22Rv1 (cell line): ENCODE measurements at regions not wholly inside any gene's neighbourhood (a gene's known extent, or its start where the extent isn't known, plus 50 kb on each side); places are given as distances from the start of the nearest gene placed in this dataset.

Source experiments
- CTCF ChIP-seq: fragments of 450-650 bp; IDR thresholded peaks from 2 replicates; pipeline ENCODE4 v1.5.1; 2017; ENCODE audit warnings: mild to moderate bottlenecking
- ZFX ChIP-seq: fragments of 450-650 bp; IDR thresholded peaks from 2 replicates; pipeline ENCODE4 v1.6.1; 2017; ENCODE audit warnings: antibody characterized with exemption, borderline replicate concordance

GRCh38 chr5:13215370-13215769 is 729.1 kb downstream of the DNAH5 start:
- TF ChIP-seq CTCF (no peak), ZFX (no peak)
